ENCODE measurements at regions not wholly inside any gene's neighbourhood (a gene's known extent, or its start where the extent isn't known, plus 50 kb on each side); places are given as distances from the start of the nearest gene placed in this dataset.
"Not testable (repeated sequence)": the region's sequence is repeated elsewhere in the genome, so short reads cannot be mapped to it uniquely, and the experiment has no call there.

GRCh38 chr7:50851891-50852290, 69.2 kb upstream of the GRB10 start:
- POLR2A ChIA-PET = no interaction called here
- H3K4me3 ChIP-seq (ENCODE audit: low read depth, low read length) = no peak overlapping the region
- no peak for DNase-seq (ENCODE audit: low read depth, low spot score)
- no peak for TF ChIP-seq CTCF (IDR thresholded peaks at IDR 0.05; ENCODE audit: insufficient read depth, low read length, missing control alignments)
- CTCF ChIA-PET = no interaction called here

- ChIA-PET POLR2A (no interaction called here), CTCF (interaction anchor here (0.9 kb wide), 1 partner anchor 14 kb away, joined by 3 read pairs; no protein-coding TSS in a partner anchor)
- no peak for DNase-seq (ENCODE audit: low read depth, low spot score)
- no peak for TF ChIP-seq CTCF (IDR thresholded peaks at IDR 0.05; ENCODE audit: insufficient read depth, low read length, missing control alignments)
- H3K4me3 ChIP-seq (ENCODE audit: low read depth, low read length) = no peak overlapping the region
Observed at GRCh38 chr7:50851451-50851850, 68.8 kb upstream of the GRB10 start.

- ChIA-PET CTCF (no interaction called here), POLR2A (no interaction called here)
- no peak overlapping the region for H3K4me3 ChIP-seq (ENCODE audit: low read depth, low read length)
- DNase-seq (ENCODE audit: low read depth, low spot score) = no peak
- TF ChIP-seq CTCF (IDR thresholded peaks at IDR 0.05; ENCODE audit: insufficient read depth, low read length, missing control alignments) = no peak
Observed at GRCh38 chr7:50849991-50850390, 67.3 kb upstream of the GRB10 start.

- no peak overlapping the region for H3K4me3 ChIP-seq (ENCODE audit: low read depth, low read length)
- CTCF ChIA-PET = no interaction called here
- no peak for DNase-seq (ENCODE audit: low read depth, low spot score)
- no peak for TF ChIP-seq CTCF (IDR thresholded peaks at IDR 0.05; ENCODE audit: insufficient read depth, low read length, missing control alignments)
- POLR2A ChIA-PET = no interaction called here
Observed at GRCh38 chr7:50848203-50848602, 65.5 kb upstream of the GRB10 start.

- DNase-seq (ENCODE audit: low read depth, low spot score); CTCF ChIA-PET; H3K4me3 ChIP-seq (ENCODE audit: low read depth, low read length); POLR2A ChIA-PET: not testable (repeated sequence)
Observed at GRCh38 chr7:50844861-50845260, 62.2 kb upstream of the GRB10 start.

GRCh38 chr7:50842041-50842440, 59.3 kb upstream of the GRB10 start:
- ChIA-PET POLR2A (no interaction called here), CTCF (no interaction called here)
- TF ChIP-seq CTCF (IDR thresholded peaks at IDR 0.05; ENCODE audit: insufficient read depth, low read length, missing control alignments) = no peak
- no peak overlapping the region for H3K4me3 ChIP-seq (ENCODE audit: low read depth, low read length)
- DNase-seq (ENCODE audit: low read depth, low spot score) = no peak

- POLR2A ChIA-PET = interaction anchor here (0.6 kb wide), 1 partner anchor 47 kb away, joined by 3 read pairs; no protein-coding TSS in a partner anchor
- TF ChIP-seq CTCF (IDR thresholded peaks at IDR 0.05; ENCODE audit: insufficient read depth, low read length, missing control alignments) = no peak
- peak; percentile 49 for DNase-seq (ENCODE audit: low read depth, low spot score)
- no peak overlapping the region for H3K4me3 ChIP-seq (ENCODE audit: low read depth, low read length)
- CTCF ChIA-PET = no interaction called here
Observed at GRCh38 chr7:50838675-50839377, 56.1 kb upstream of the GRB10 start.
